H9 (cell line): ENCODE measurements at regions not wholly inside any gene's neighbourhood (a gene's known extent, or its start where the extent isn't known, plus 50 kb on each side); places are given as distances from the start of the nearest gene placed in this dataset.

Experiments
- DNase-seq: peaks from one replicate; pipeline ENCODE4 v3.0.0-alpha.2; 2017
- H2AFZ ChIP-seq: one replicate; pipeline ENCODE4 v1.6.1; 2013; ENCODE audit warnings: mild to moderate bottlenecking, low read length, control low read depth, moderate library complexity
- H2AK5ac ChIP-seq: 2 replicates; pipeline ENCODE4 v1.6.1; 2013; ENCODE audit warnings: low read length, control low read depth, mixed read lengths; ENCODE audit not compliant: insufficient read length
- H2BK120ac ChIP-seq: one replicate; pipeline ENCODE4 v1.6.1; 2013; ENCODE audit warnings: low read depth, mild to moderate bottlenecking, low read length, control low read depth, inconsistent platforms; ENCODE audit not compliant: poor library complexity, severe bottlenecking
- H2BK12ac ChIP-seq: 2 replicates; pipeline ENCODE4 v1.6.1; 2013; ENCODE audit warnings: low read length, control low read depth, mixed read lengths, low read depth; ENCODE audit not compliant: insufficient read length
- H2BK15ac ChIP-seq: 2 replicates; pipeline ENCODE4 v1.6.1; 2013; ENCODE audit warnings: low read depth, low read length, control low read depth
- H2BK20ac ChIP-seq: one replicate; pipeline ENCODE4 v1.6.1; 2013; ENCODE audit warnings: low read depth, mild to moderate bottlenecking, low read length, control low read depth, inconsistent platforms; ENCODE audit not compliant: poor library complexity, severe bottlenecking
- H2BK5ac ChIP-seq: 2 replicates; pipeline ENCODE4 v1.6.1; 2013; ENCODE audit warnings: low read length, control low read depth, mixed read lengths; ENCODE audit not compliant: insufficient read length
- H3K14ac ChIP-seq: 2 replicates; pipeline ENCODE4 v1.6.1; 2013; ENCODE audit warnings: low read length, control low read depth; ENCODE audit not compliant: insufficient read depth
- H3K18ac ChIP-seq: 2 replicates; pipeline ENCODE4 v1.6.1; 2013; ENCODE audit warnings: low read depth, mild to moderate bottlenecking, mixed read lengths, low read length, control low read depth; ENCODE audit not compliant: insufficient read length
- H3K23ac ChIP-seq: 2 replicates; pipeline ENCODE4 v1.6.1; 2013; ENCODE audit warnings: low read length, control low read depth, mixed read lengths, low read depth; ENCODE audit not compliant: insufficient read length
- H3K23me2 ChIP-seq: 2 replicates; pipeline ENCODE4 v1.6.1; 2013; ENCODE audit warnings: low read depth, mild to moderate bottlenecking, mixed read lengths, low read length, control low read depth; ENCODE audit not compliant: insufficient read length, poor library complexity, severe bottlenecking
- H3K27ac ChIP-seq: 2 replicates; pipeline ENCODE4 v1.5.1; 2013; ENCODE audit warnings: low read length, control low read depth, mixed read lengths, low read depth; ENCODE audit not compliant: insufficient read length
- H3K27me3 ChIP-seq: 2 replicates; pipeline ENCODE4 v1.6.1; 2013; ENCODE audit warnings: low read length, control low read depth, inconsistent platforms; ENCODE audit not compliant: insufficient read depth
- H3K4ac ChIP-seq: 2 replicates; pipeline ENCODE4 v1.6.1; 2013; ENCODE audit warnings: low read depth, mild to moderate bottlenecking, control low read depth, inconsistent platforms, low read length, moderate library complexity
- H3K4me1 ChIP-seq: 2 replicates; pipeline ENCODE4 v1.6.1; 2013; ENCODE audit warnings: low read length, control low read depth, inconsistent platforms; ENCODE audit not compliant: insufficient read depth
- H3K4me2 ChIP-seq: 2 replicates; pipeline ENCODE4 v1.6.1; 2013; ENCODE audit warnings: low read length, control low read depth, mixed read lengths; ENCODE audit not compliant: insufficient read length, insufficient read depth
- H3K56ac ChIP-seq: 2 replicates; pipeline ENCODE4 v1.6.1; 2013; ENCODE audit warnings: low read depth, mild to moderate bottlenecking, mixed read lengths, low read length, control low read depth; ENCODE audit not compliant: insufficient read length
- H3K79me1 ChIP-seq: 2 replicates; pipeline ENCODE4 v1.6.1; 2013; ENCODE audit warnings: low read depth, mild to moderate bottlenecking, moderate library complexity, low read length, control low read depth, inconsistent platforms; ENCODE audit not compliant: insufficient read depth, poor library complexity, severe bottlenecking
- H3K79me2 ChIP-seq: 2 replicates; pipeline ENCODE4 v1.6.1; 2013; ENCODE audit warnings: low read length, control low read depth, inconsistent platforms; ENCODE audit not compliant: insufficient read depth
- H3K9ac ChIP-seq: 2 replicates; pipeline ENCODE4 v1.6.1; 2013; ENCODE audit warnings: low read length, control low read depth, mixed read lengths; ENCODE audit not compliant: insufficient read length; ENCODE audit errors: extremely low read depth
- H3K9me3 ChIP-seq: one replicate; pipeline ENCODE4 v1.6.1; 2013; ENCODE audit warnings: low read depth, low read length, inconsistent platforms; ENCODE audit not compliant: control insufficient read depth
- H3T11ph ChIP-seq: one replicate; pipeline ENCODE4 v1.6.1; 2013; ENCODE audit warnings: mild to moderate bottlenecking, low read length, control low read depth, inconsistent platforms
- H4K20me1 ChIP-seq: one replicate; pipeline ENCODE4 v1.6.1; 2013; ENCODE audit not compliant: control insufficient read depth, insufficient read length, insufficient read depth
- H4K5ac ChIP-seq: 2 replicates; pipeline ENCODE4 v1.6.1; 2013; ENCODE audit warnings: low read depth, mild to moderate bottlenecking, mixed read lengths, low read length, control low read depth; ENCODE audit not compliant: insufficient read length
- H4K8ac ChIP-seq: replicated peaks from 2 replicates; pipeline ENCODE4 v1.6.1; 2013; ENCODE audit warnings: low read length, control low read depth, mixed read lengths, low read depth; ENCODE audit not compliant: insufficient read length
- H4K91ac ChIP-seq: 2 replicates; pipeline ENCODE4 v1.6.1; 2013; ENCODE audit warnings: low read depth, mild to moderate bottlenecking, moderate library complexity, mixed read lengths, low read length, control low read depth; ENCODE audit not compliant: insufficient read length
- H3K27ac Mint-ChIP-seq, 3 experiments: 2 replicates in 2 of 3; 3 replicates in 1 of 3; pipeline ENCODE4 v1.8.0; 2020 to 2021; ENCODE audit warnings: mixed read lengths in 3 of 3, mild to moderate bottlenecking in 1 of 3, moderate library complexity in 1 of 3
- H3K27me3 Mint-ChIP-seq: 2 replicates; pipeline ENCODE4 v1.8.0; 2021; ENCODE audit warnings: low read depth, mild to moderate bottlenecking, moderate library complexity, mixed read lengths
- H3K36me3 Mint-ChIP-seq, 3 experiments: 2 replicates in 2 of 3; 3 replicates in 1 of 3; pipeline ENCODE4 v1.8.0; 2020 to 2021; ENCODE audit warnings: low read depth in 3 of 3, mixed read lengths in 3 of 3; ENCODE audit not compliant: insufficient read depth in 1 of 3
- H3K4me1 Mint-ChIP-seq, 2 experiments: 2 replicates each; pipeline ENCODE4 v1.8.0; 2020; ENCODE audit warnings: mixed read lengths in 2 of 2
- H3K4me3 Mint-ChIP-seq, 2 experiments: 2 replicates in 1 of 2; 3 replicates in 1 of 2; pipeline ENCODE4 v1.8.0; 2020 to 2021; ENCODE audit warnings: mild to moderate bottlenecking in 2 of 2, mixed read lengths in 2 of 2, moderate library complexity in 1 of 2
- H3K9me3 Mint-ChIP-seq, 2 experiments: 2 replicates in 1 of 2; 3 replicates in 1 of 2; pipeline ENCODE4 v1.8.0; 2020; ENCODE audit warnings: mild to moderate bottlenecking in 2 of 2, mixed read lengths in 2 of 2, moderate library complexity in 1 of 2
- WGBS: extraction: QIAGEN DNeasy Blood & Tissue Kit; methylation state at CpG from one replicate; pipeline ENCODE4 v1.1.7; 2013; ENCODE audit warnings: missing lambda C conversion rate, low lambda C conversion rate, mixed read lengths; ENCODE audit not compliant: insufficient read length; ENCODE audit errors: extremely low coverage; 5-methylcytosine and 5-hydroxymethylcytosine counted together
- TF ChIP-seq, protein P1 (sequence below): fragments of 200-600 bp; sonication (generic); conservative IDR thresholded peaks from 3 replicates; pipeline ENCODE4 v1.8.0; 2021; ENCODE audit warnings: antibody characterized with exemption, mild to moderate bottlenecking

GRCh38 chr6:98572579-98572978 lies 261.8 kb upstream of the POU3F2 start:
- H3K56ac ChIP-seq, result no peak overlapping the region
- H2BK12ac ChIP-seq, result no peak overlapping the region
- H4K91ac ChIP-seq, result no peak overlapping the region
- no peak overlapping the region for H3K27ac ChIP-seq
- no peaks in the 10 kb centered on the region for H4K20me1 ChIP-seq
- H3K23me2 ChIP-seq, result no peaks in the 10 kb centered on the region
- no peaks in the 10 kb centered on the region for H3K9me3 Mint-ChIP-seq
- no peaks in the 10 kb centered on the region for H3K4me1 Mint-ChIP-seq
- H3K4me2 ChIP-seq, result no peak overlapping the region
- H3K14ac ChIP-seq, result no peak overlapping the region
- H3K27me3 ChIP-seq, result no peaks in the 10 kb centered on the region
- no peak overlapping the region for H4K5ac ChIP-seq
- H2BK20ac ChIP-seq, result no peak overlapping the region
- DNase-seq, result no peak
- TF ChIP-seq, protein P1, sequence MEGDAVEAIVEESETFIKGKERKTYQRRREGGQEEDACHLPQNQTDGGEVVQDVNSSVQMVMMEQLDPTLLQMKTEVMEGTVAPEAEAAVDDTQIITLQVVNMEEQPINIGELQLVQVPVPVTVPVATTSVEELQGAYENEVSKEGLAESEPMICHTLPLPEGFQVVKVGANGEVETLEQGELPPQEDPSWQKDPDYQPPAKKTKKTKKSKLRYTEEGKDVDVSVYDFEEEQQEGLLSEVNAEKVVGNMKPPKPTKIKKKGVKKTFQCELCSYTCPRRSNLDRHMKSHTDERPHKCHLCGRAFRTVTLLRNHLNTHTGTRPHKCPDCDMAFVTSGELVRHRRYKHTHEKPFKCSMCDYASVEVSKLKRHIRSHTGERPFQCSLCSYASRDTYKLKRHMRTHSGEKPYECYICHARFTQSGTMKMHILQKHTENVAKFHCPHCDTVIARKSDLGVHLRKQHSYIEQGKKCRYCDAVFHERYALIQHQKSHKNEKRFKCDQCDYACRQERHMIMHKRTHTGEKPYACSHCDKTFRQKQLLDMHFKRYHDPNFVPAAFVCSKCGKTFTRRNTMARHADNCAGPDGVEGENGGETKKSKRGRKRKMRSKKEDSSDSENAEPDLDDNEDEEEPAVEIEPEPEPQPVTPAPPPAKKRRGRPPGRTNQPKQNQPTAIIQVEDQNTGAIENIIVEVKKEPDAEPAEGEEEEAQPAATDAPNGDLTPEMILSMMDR, result no peak
- no peak overlapping the region for H3T11ph ChIP-seq
- no peak overlapping the region for H2AK5ac ChIP-seq
- H3K4ac ChIP-seq, result no peak overlapping the region
- H2BK15ac ChIP-seq, result no peak overlapping the region
- no peak overlapping the region for H3K4me3 Mint-ChIP-seq
- no peak overlapping the region for H2AFZ ChIP-seq
- no peaks in the 10 kb centered on the region for H3K9me3 ChIP-seq
- no peak overlapping the region for H3K9ac ChIP-seq
- no peak overlapping the region for H2BK5ac ChIP-seq
- WGBS, result no CpG with 5 or more reads among the region's 1 CpG
- H3K4me1 ChIP-seq, result no peaks in the 10 kb centered on the region
- no peak overlapping the region for H3K18ac ChIP-seq
- H3K36me3 Mint-ChIP-seq, result no peaks in the 10 kb centered on the region
- no peak overlapping the region for H2BK120ac ChIP-seq
- H3K27ac Mint-ChIP-seq, result no peak overlapping the region
- no peak overlapping the region for H4K8ac ChIP-seq
- H3K79me1 ChIP-seq, result no peaks in the 10 kb centered on the region
- H3K27me3 Mint-ChIP-seq, result no peaks in the 10 kb centered on the region
- no peaks in the 10 kb centered on the region for H3K79me2 ChIP-seq
- no peak overlapping the region for H3K23ac ChIP-seq
